GM18511 (cell line): ENCODE measurements at regions not wholly inside any gene's neighbourhood (a gene's known extent, or its start where the extent isn't known, plus 50 kb on each side); places are given as distances from the start of the nearest gene placed in this dataset.

ENCODE experiments used
- ATAC-seq: cut with Tn5 transposase; IDR thresholded peaks from one replicate; pipeline ENCODE4 v1.9.1; 2021; ENCODE audit warnings: mild to moderate bottlenecking, moderate library complexity; ENCODE audit not compliant: unreplicated experiment

- ATAC-seq, result no peak
Observed at GRCh38 chrX:69085151-69085550, 80.1 kb downstream of the PJA1 start.

- ATAC-seq, result no peak
Observed at GRCh38 chrX:69083801-69084200, 81.5 kb downstream of the PJA1 start.

- no peak for ATAC-seq
Observed at GRCh38 chrX:69083361-69083760, 81.9 kb downstream of the PJA1 start.

GRCh38 chrX:69082753-69083150 lies 82.5 kb downstream of the PJA1 start:
- no peak for ATAC-seq

- no peak for ATAC-seq
Observed at GRCh38 chrX:69082055-69082752, 83.0 kb downstream of the PJA1 start.

GRCh38 chrX:69080855-69081465 lies 84.3 kb downstream of the PJA1 start:
- ATAC-seq, result no peak

- no peak for ATAC-seq
Observed at GRCh38 chrX:69079268-69079667, 86.0 kb downstream of the PJA1 start.

- no peak for ATAC-seq
Observed at GRCh38 chrX:69077895-69078455, 87.3 kb downstream of the PJA1 start.

- no peak for ATAC-seq
Observed at GRCh38 chrX:69076088-69076487, 89.2 kb downstream of the PJA1 start.

- ATAC-seq, result no peak
Observed at GRCh38 chrX:69074726-69075125, 90.5 kb downstream of the PJA1 start.

- no peak for ATAC-seq
Observed at GRCh38 chrX:69073721-69074120, 91.5 kb downstream of the PJA1 start.

GRCh38 chrX:69073241-69073640 lies 92.0 kb downstream of the PJA1 start:
- ATAC-seq, result no peak

- ATAC-seq, result no peak
Observed at GRCh38 chrX:69072486-69073006, 92.7 kb downstream of the PJA1 start.

- ATAC-seq, result no peak
Observed at GRCh38 chrX:69070949-69071650, 94.2 kb downstream of the PJA1 start.

GRCh38 chrX:69069876-69070275 lies 95.4 kb downstream of the PJA1 start:
- no peak for ATAC-seq

- ATAC-seq, result no peak
Observed at GRCh38 chrX:69069086-69069445, 96.2 kb downstream of the PJA1 start.

GRCh38 chrX:69068301-69069085 lies 96.8 kb downstream of the PJA1 start:
- no peak for ATAC-seq

GRCh38 chrX:69067841-69068240 lies 97.4 kb downstream of the PJA1 start:
- ATAC-seq, result no peak

- ATAC-seq, result no peak
Observed at GRCh38 chrX:69066966-69067525, 98.2 kb downstream of the PJA1 start.

- no peak for ATAC-seq
Observed at GRCh38 chrX:69066021-69066757, 99.1 kb downstream of the PJA1 start.
